ENCODE measurements at regions not wholly inside any gene's neighbourhood (a gene's known extent, or its start where the extent isn't known, plus 50 kb on each side); places are given as distances from the start of the nearest gene placed in this dataset.

DNA sequence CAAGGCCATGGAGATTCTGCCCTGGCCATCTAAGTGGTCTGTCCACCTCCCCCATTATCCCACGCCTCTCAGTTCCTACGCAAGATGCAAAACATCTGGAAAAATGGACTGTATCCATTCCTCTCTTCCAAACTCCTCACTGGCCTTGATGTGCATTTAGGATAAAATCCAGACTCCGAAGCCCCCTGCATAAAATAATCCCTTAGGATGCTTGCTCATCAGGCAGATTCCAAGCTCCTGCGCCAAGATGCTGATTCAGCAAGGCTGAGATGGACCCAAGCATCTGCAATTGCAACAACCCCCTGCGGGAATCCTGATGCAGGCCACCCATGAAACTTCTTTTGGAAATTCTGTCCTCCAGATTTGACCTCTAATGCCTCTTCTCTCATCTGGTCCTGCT is 81.6 kb downstream of the SPRING1 start:
- no peaks in the 10 kb centered on the region for H3K9me3 ChIP-seq (ENCODE audit: control insufficient read depth, low read depth, low read length)
- no peak for DNase-seq
- H4K20me1 ChIP-seq (ENCODE audit: control insufficient read depth, insufficient read depth, insufficient read length): no peaks in the 10 kb centered on the region
- no peak overlapping the region for H3K23ac ChIP-seq (ENCODE audit: insufficient read length, low read depth, low read length)
- H2BK12ac ChIP-seq (ENCODE audit: insufficient read length, low read depth, low read length): no peak overlapping the region
- no peak overlapping the region for H2BK5ac ChIP-seq (ENCODE audit: insufficient read length, low read length)
- H3T11ph ChIP-seq (ENCODE audit: low read length): no peak overlapping the region
- H3K23me2 ChIP-seq (ENCODE audit: insufficient read length, low read depth, low read length, poor library complexity, severe bottlenecking): no peaks in the 10 kb centered on the region
- WGBS (ENCODE audit: extremely low coverage, insufficient read length, low lambda C conversion rate): no CpG with 5 or more reads among the region's 5 CpGs
- no peak overlapping the region for H2AFZ ChIP-seq (ENCODE audit: low read length)
- H3K79me1 ChIP-seq (ENCODE audit: insufficient read depth, low read depth, low read length, poor library complexity, severe bottlenecking): no peaks in the 10 kb centered on the region
- H3K79me2 ChIP-seq (ENCODE audit: insufficient read depth, low read length): no peaks in the 10 kb centered on the region
- peaks cover 3% of the 10 kb centered on the region; the same call in 1 of the 2 replicates for H3K4me1 ChIP-seq (ENCODE audit: insufficient read depth, low read length)
- H2BK15ac ChIP-seq (ENCODE audit: low read depth, low read length): no peak overlapping the region
- H3K27ac Mint-ChIP-seq: no peak overlapping the region
- H3K14ac ChIP-seq (ENCODE audit: insufficient read depth, low read length): no peak overlapping the region
- no peak overlapping the region for H4K91ac ChIP-seq (ENCODE audit: insufficient read length, low read depth, low read length)
- peaks cover 0 to 8% (median 2%) of the 10 kb centered on the region in 3 experiments; a peak in 5 of 7 replicates for H3K36me3 Mint-ChIP-seq (ENCODE audit: insufficient read depth in 1 of 3, low read depth in 3 of 3)
- no peak overlapping the region for H3K9ac ChIP-seq (ENCODE audit: extremely low read depth, insufficient read length, low read length)
- H3K56ac ChIP-seq (ENCODE audit: insufficient read length, low read depth, low read length): no peak overlapping the region
- no peak overlapping the region for H3K18ac ChIP-seq (ENCODE audit: insufficient read length, low read depth, low read length)
- H2AK5ac ChIP-seq (ENCODE audit: insufficient read length, low read length): no peak overlapping the region
- H3K9me3 Mint-ChIP-seq: peaks cover 3 to 10% of the 10 kb centered on the region in 2 experiments; a peak in 3 of 5 replicates
- H2BK120ac ChIP-seq (ENCODE audit: low read depth, low read length, poor library complexity, severe bottlenecking): no peak overlapping the region
- no peak overlapping the region for H3K4me2 ChIP-seq (ENCODE audit: insufficient read depth, insufficient read length, low read length)
- H3K27me3 ChIP-seq (ENCODE audit: insufficient read depth, low read length): no peaks in the 10 kb centered on the region
- H3K4ac ChIP-seq (ENCODE audit: low read depth, low read length): no peak overlapping the region
- H3K4me3 Mint-ChIP-seq: no peak overlapping the region
- no peak overlapping the region for H2BK20ac ChIP-seq (ENCODE audit: low read depth, low read length, poor library complexity, severe bottlenecking)
- peaks cover 11 to 27% of the 10 kb centered on the region in 2 experiments for H3K4me1 Mint-ChIP-seq
- no peak overlapping the region for H3K27ac ChIP-seq (ENCODE audit: insufficient read length, low read depth, low read length)
- no peak overlapping the region for H4K8ac ChIP-seq (replicated peaks; ENCODE audit: insufficient read length, low read depth, low read length)
- no peak overlapping the region for H4K5ac ChIP-seq (ENCODE audit: insufficient read length, low read depth, low read length)
- TF ChIP-seq, protein P1, sequence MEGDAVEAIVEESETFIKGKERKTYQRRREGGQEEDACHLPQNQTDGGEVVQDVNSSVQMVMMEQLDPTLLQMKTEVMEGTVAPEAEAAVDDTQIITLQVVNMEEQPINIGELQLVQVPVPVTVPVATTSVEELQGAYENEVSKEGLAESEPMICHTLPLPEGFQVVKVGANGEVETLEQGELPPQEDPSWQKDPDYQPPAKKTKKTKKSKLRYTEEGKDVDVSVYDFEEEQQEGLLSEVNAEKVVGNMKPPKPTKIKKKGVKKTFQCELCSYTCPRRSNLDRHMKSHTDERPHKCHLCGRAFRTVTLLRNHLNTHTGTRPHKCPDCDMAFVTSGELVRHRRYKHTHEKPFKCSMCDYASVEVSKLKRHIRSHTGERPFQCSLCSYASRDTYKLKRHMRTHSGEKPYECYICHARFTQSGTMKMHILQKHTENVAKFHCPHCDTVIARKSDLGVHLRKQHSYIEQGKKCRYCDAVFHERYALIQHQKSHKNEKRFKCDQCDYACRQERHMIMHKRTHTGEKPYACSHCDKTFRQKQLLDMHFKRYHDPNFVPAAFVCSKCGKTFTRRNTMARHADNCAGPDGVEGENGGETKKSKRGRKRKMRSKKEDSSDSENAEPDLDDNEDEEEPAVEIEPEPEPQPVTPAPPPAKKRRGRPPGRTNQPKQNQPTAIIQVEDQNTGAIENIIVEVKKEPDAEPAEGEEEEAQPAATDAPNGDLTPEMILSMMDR (conservative IDR thresholded peaks at IDR 0.05): no peak
- peaks cover under 1% of the 10 kb centered on the region; the same call in 1 of the 2 replicates for H3K27me3 Mint-ChIP-seq (ENCODE audit: low read depth)

All from H9 (cell line).